OCI-LY7 (cell line): ENCODE measurements at regions not wholly inside any gene's neighbourhood (a gene's known extent, or its start where the extent isn't known, plus 50 kb on each side); places are given as distances from the start of the nearest gene placed in this dataset.

ENCODE experiments used
- BruUV-seq: library from RNA; stranded (reverse); fragments of 400-500 nt; replicated peaks from 2 replicates; lab custom pipeline; 2021; lab: Mats Ljungman, UMichigan
- CTCF ChIA-PET: fragments of 300-600 bp; sonication (Branson Sonifier 250); formaldehyde crosslinking; loops from one replicate; lab custom pipeline; 2022; ENCODE audit warnings: antibody characterized with exemption; ENCODE audit not compliant: unreplicated experiment; lab: Charles Lee
- POLR2A ChIA-PET: fragments of 300-600 bp; sonication (Branson Sonifier 250); formaldehyde crosslinking; loops from one replicate; lab custom pipeline; 2022; ENCODE audit warnings: antibody characterized with exemption; lab: Charles Lee
- DNase-seq: peaks from one replicate; pipeline ENCODE4 v3.0.0-alpha.2; 2015; ENCODE audit warnings: low spot score
- H2AFZ ChIP-seq: fragments of 200-600 bp; sonication (generic), shearing (Covaris generic); 2 replicates; pipeline ENCODE4 v1.6.1; 2014; ENCODE audit warnings: mild to moderate bottlenecking, antibody characterized with exemption, low read length, moderate library complexity
- H3K27ac ChIP-seq: fragments of 200-600 bp; sonication (generic); 2 replicates; pipeline ENCODE4 v1.5.1; 2014; ENCODE audit warnings: mixed run types, low read depth, mild to moderate bottlenecking, moderate library complexity, low read length, inconsistent platforms; ENCODE audit not compliant: poor library complexity, severe bottlenecking
- H3K36me3 ChIP-seq: fragments of 200-600 bp; sonication (generic); 2 replicates; pipeline ENCODE4 v1.6.1; 2014; ENCODE audit warnings: mild to moderate bottlenecking, antibody characterized with exemption, low read length, moderate library complexity, mixed read lengths; ENCODE audit not compliant: insufficient read depth
- H3K4me1 ChIP-seq: fragments of 200-600 bp; sonication (generic); 2 replicates; pipeline ENCODE4 v1.5.1; 2014; ENCODE audit warnings: mild to moderate bottlenecking, low read length; ENCODE audit not compliant: insufficient read depth, poor library complexity, severe bottlenecking
- H3K4me2 ChIP-seq: fragments of 200-600 bp; sonication (generic); 2 replicates; pipeline ENCODE4 v1.6.1; 2014; ENCODE audit warnings: mild to moderate bottlenecking, low read length
- H3K4me3 ChIP-seq: fragments of 200-600 bp; sonication (generic); 2 replicates; pipeline ENCODE4 v1.5.1; 2014; ENCODE audit warnings: mild to moderate bottlenecking, low read depth, low read length; ENCODE audit not compliant: poor library complexity, severe bottlenecking
- H3K79me2 ChIP-seq: fragments of 200-600 bp; sonication (generic); 2 replicates; pipeline ENCODE4 v1.6.1; 2016; ENCODE audit warnings: low read depth, mild to moderate bottlenecking, low read length, moderate library complexity, mixed read lengths; ENCODE audit not compliant: insufficient read depth
- H3K9me2 ChIP-seq: fragments of 200-600 bp; sonication (generic); 2 replicates; pipeline ENCODE4 v1.6.1; 2016; ENCODE audit warnings: mild to moderate bottlenecking, low read length, mixed read lengths; ENCODE audit not compliant: insufficient read depth
- H3K9me3 ChIP-seq: fragments of 200-600 bp; sonication (generic); 2 replicates; pipeline ENCODE4 v1.6.1; 2014; ENCODE audit warnings: mild to moderate bottlenecking, mixed run types, low read length, mixed read lengths
- H4K20me1 ChIP-seq: fragments of 200-600 bp; sonication (generic); 2 replicates; pipeline ENCODE4 v1.6.1; 2014; ENCODE audit warnings: mild to moderate bottlenecking, antibody characterized with exemption, low read length, moderate library complexity, mixed read lengths; ENCODE audit not compliant: insufficient read depth
- CTCF ChIP-seq: fragments of 200-600 bp; sonication (generic); conservative IDR thresholded peaks from 2 replicates; pipeline ENCODE4 v1.5.1; 2014; ENCODE audit warnings: mild to moderate bottlenecking, antibody characterized with exemption, low read length, moderate library complexity, mixed read lengths
- EZH2phosphoT487 ChIP-seq: fragments of 200-600 bp; sonication (generic); IDR thresholded peaks from 2 replicates; pipeline ENCODE4 v1.6.1; 2018; ENCODE audit warnings: low read depth, borderline replicate concordance, mild to moderate bottlenecking, mixed run types, antibody characterized with exemption, low read length, moderate library complexity, mixed read lengths
- intact Hi-C: fragments of 100-400 bp; cut with micrococcal nuclease; formaldehyde crosslinking; loops from one replicate; pipeline ENCODE4 v1.10.0; 2022; ENCODE audit not compliant: unreplicated experiment

DNA sequence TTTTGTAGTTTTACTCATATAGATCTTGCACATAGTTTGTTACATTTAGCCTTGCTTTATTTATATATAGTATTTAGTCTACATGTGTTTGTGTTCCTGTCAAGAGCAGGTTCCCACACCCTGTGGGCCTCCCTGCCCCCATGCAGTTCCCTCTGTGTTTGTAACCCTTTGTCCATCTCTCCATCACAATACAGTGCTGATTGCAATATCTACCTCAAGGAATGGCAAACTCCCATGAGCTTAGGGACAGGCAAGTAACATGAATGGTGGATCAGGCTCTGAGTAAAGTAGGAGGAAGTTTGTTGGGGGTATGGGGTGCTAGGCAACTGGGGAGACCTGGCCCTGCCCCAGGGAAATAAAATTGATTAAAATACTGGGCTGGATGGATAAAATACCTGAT lies 151.9 kb upstream of the MYL2 start:
- peaks cover 8% of the 10 kb centered on the region for H3K4me1 ChIP-seq
- POLR2A ChIA-PET: no interaction called here
- H3K4me2 ChIP-seq: no peak overlapping the region
- DNase-seq: no peak
- no peaks in the 10 kb centered on the region for H3K9me2 ChIP-seq
- no peaks in the 10 kb centered on the region for H4K20me1 ChIP-seq
- H2AFZ ChIP-seq: no peak overlapping the region
- no peak for TF ChIP-seq CTCF
- no peak for TF ChIP-seq EZH2phosphoT487
- BruUV-seq: no TSS peak
- H3K36me3 ChIP-seq: no peaks in the 10 kb centered on the region
- no peak overlapping the region for H3K27ac ChIP-seq
- H3K79me2 ChIP-seq: no peaks in the 10 kb centered on the region
- CTCF ChIA-PET: no interaction called here
- H3K9me3 ChIP-seq: no peaks in the 10 kb centered on the region
- intact Hi-C loops: no loop called here
- H3K4me3 ChIP-seq: no peak overlapping the region

GRCh38 chr12:111069886-111070285 lies 149.5 kb upstream of the MYL2 start:
- DNase-seq: no peak
- H2AFZ ChIP-seq: no peak overlapping the region
- BruUV-seq: no TSS peak
- intact Hi-C loops: no loop called here
- no peaks in the 10 kb centered on the region for H3K79me2 ChIP-seq
- CTCF ChIA-PET: no interaction called here
- no peak overlapping the region for H3K4me3 ChIP-seq
- POLR2A ChIA-PET: no interaction called here
- H3K27ac ChIP-seq: no peak overlapping the region
- H3K9me2 ChIP-seq: no peaks in the 10 kb centered on the region
- H3K9me3 ChIP-seq: no peaks in the 10 kb centered on the region
- H3K4me2 ChIP-seq: no peak overlapping the region
- no peaks in the 10 kb centered on the region for H4K20me1 ChIP-seq
- TF ChIP-seq CTCF: no peak
- no peak for TF ChIP-seq EZH2phosphoT487
- H3K4me1 ChIP-seq: peaks cover 7% of the 10 kb centered on the region
- no peaks in the 10 kb centered on the region for H3K36me3 ChIP-seq

DNA sequence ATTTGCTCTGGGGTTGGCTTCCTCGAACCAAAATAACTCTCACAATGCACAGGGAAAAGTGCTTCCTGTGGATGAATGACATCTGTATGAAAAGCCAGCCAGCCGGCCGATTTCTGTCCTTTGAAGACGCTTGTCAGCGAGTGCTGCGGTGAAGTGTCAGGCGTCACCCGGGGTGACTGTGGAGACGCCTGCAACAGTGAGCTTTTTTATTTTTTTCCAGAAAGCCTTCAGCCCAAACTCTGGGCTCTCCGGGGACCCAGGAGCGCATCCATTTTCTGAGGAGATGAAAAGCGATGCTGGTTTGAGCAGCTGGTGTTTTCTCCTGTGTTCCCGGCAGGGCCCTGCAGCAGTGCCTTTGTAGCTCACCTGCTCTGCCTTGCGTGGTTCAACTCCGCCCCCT lies 147.9 kb upstream of the MYL2 start:
- Histone ChIP-seq H4K20me1 (no peaks in the 10 kb centered on the region), H3K9me3 (no peaks in the 10 kb centered on the region), H3K4me2 (no peak overlapping the region), H3K9me2 (no peaks in the 10 kb centered on the region), H3K79me2 (no peaks in the 10 kb centered on the region), H3K4me1 (no peaks in the 10 kb centered on the region), H3K4me3 (no peak overlapping the region), H2AFZ (no peak overlapping the region), H3K36me3 (no peaks in the 10 kb centered on the region), H3K27ac (no peak overlapping the region)
- ChIA-PET CTCF (no interaction called here), POLR2A (no interaction called here)
- intact Hi-C loops: no loop called here
- no peak for TF ChIP-seq EZH2phosphoT487
- TF ChIP-seq CTCF: no peak
- DNase-seq: no peak
- BruUV-seq: no TSS peak
